ENCODE measurements at regions not wholly inside any gene's neighbourhood (a gene's known extent, or its start where the extent isn't known, plus 50 kb on each side); places are given as distances from the start of the nearest gene placed in this dataset.

DNA sequence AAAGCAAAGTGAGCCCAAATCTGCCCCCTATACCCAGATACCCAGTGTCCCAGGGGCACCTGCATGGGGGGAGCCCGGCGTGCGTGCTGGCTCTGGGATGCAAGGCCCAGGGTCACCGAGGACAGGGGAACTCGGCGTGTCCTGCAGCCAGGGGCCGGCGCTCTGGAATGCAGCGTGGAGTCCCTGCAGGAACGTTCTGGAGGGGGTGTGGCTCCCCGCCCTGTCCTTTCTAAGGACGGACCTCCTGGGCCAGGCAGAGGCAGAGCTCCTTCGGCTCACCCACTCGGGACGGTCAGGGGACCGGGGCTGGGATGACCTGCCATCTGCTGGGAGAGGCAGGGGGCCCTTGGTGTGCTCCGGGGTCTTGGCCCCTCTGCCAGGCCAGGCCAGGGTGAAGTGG, 1196.8 kb downstream of the BRD1 start:
- TF ChIP-seq POLR2A (IDR thresholded peaks at IDR 0.05) = no peak
- TF ChIP-seq EP300 (IDR thresholded peaks at IDR 0.05) = no peak
